Gastroesophageal sphincter (tissue), 4 donors: ENCODE measurements at regions not wholly inside any gene's neighbourhood (a gene's known extent, or its start where the extent isn't known, plus 50 kb on each side); places are given as distances from the start of the nearest gene placed in this dataset.

Source experiments
- ATAC-seq: fragments of 150-250 bp; one replicate; pipeline ENCODE4 v1.9.1; 2016; ENCODE audit warnings: mild to moderate bottlenecking, moderate library complexity
- H3K27ac ChIP-seq, 4 donors: fragments of 200-600 bp; sonication (generic) in 3 of 4; 1 replicate in 3 of 4; 2 replicates in 1 of 4; pipeline ENCODE4 v1.5.1; 2016 to 2019
- H3K27me3 ChIP-seq: fragments of 200-600 bp; sonication (generic); one replicate; pipeline ENCODE4 v1.5.1; 2019
- H3K36me3 ChIP-seq, 2 donors: fragments of 200-600 bp; sonication (generic); one replicate each; pipeline ENCODE4 v1.5.1; 2019; ENCODE audit warnings: control low read depth in 1 of 2
- H3K4me1 ChIP-seq, 3 donors: fragments of 200-600 bp; sonication (generic); 1 replicate in 2 of 3; 2 replicates in 1 of 3; pipeline ENCODE4 v1.5.1; 2016 to 2019; ENCODE audit warnings: control low read depth in 2 of 3
- H3K4me3 ChIP-seq, 2 donors: fragments of 200-600 bp; sonication (generic); one replicate each; pipeline ENCODE4 v1.5.1; 2019; ENCODE audit warnings: mild to moderate bottlenecking in 1 of 2, moderate library complexity in 1 of 2
- H3K9me3 ChIP-seq, 3 donors: fragments of 200-600 bp; sonication (generic); one replicate each; pipeline ENCODE4 v1.5.1; 2017 to 2019; ENCODE audit warnings: control low read depth in 2 of 3
- EP300 ChIP-seq: sonication (generic); formaldehyde crosslinking; IDR thresholded peaks from one replicate; pipeline ENCODE4 v1.6.1; 2017; ENCODE audit warnings: antibody characterized with exemption, mild to moderate bottlenecking
- POLR2A ChIP-seq, 2 donors: fragments of 450-650 bp; IDR thresholded peaks; one replicate each; pipeline ENCODE4 v1.6.1; 2017; ENCODE audit warnings: antibody characterized with exemption in 2 of 2, mild to moderate bottlenecking in 2 of 2, moderate library complexity in 1 of 2
- POLR2AphosphoS5 ChIP-seq: sonication (generic); formaldehyde crosslinking; IDR thresholded peaks from one replicate; pipeline ENCODE4 v1.6.1; 2017; ENCODE audit warnings: antibody characterized with exemption
- WGBS, 2 donors: methylation state at CpG; one replicate each; pipeline ENCODE4 v1.1.5; 2018; ENCODE audit warnings: low coverage in 1 of 2; 5-methylcytosine and 5-hydroxymethylcytosine counted together
- TF ChIP-seq, protein P1 (sequence below), 4 experiments: fragments of 200-600 bp in 2 of 4; fragments of 450-650 bp in 2 of 4; sonication (generic) in 1 of 4; IDR thresholded peaks; one replicate each; pipeline ENCODE4 v1.5.1; 2017 to 2019; ENCODE audit warnings: antibody characterized with exemption in 4 of 4, mild to moderate bottlenecking in 2 of 4, moderate library complexity in 2 of 4

DNA sequence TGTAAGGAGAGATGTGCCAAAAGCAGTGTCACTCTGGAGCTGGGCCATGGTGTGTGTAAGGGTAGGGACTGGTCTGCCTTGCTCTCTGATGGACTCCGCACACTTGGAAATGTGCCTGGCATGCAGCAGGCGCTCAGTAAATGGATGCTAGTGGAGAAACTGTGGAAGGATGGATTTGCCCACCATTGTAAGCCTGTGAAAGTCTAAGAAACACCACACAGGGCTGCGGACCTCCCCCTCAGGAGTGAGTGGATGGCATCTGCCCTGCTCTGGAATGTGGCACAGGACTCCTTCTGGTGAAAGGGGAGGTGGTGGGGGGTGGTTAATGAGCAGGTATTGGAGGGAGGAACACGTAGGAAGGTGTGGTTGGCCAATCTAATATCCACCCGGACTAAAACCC lies 62.2 kb upstream of the ACAN start:
- no peak for ATAC-seq
- H3K9me3 ChIP-seq, result no peaks in the 10 kb centered on the region
- no peak overlapping the region for H3K4me3 ChIP-seq
- H3K4me1 ChIP-seq, result no peaks in the 10 kb centered on the region
- 68 to 88% methylated on average over 3 to 4 of the region's 5 CpGs for WGBS, 2 donors
- TF ChIP-seq POLR2AphosphoS5 (no peak), EP300 (no peak), POLR2A (IDR thresholded peaks at IDR 0.05) (no peak)
- TF ChIP-seq, protein P1, sequence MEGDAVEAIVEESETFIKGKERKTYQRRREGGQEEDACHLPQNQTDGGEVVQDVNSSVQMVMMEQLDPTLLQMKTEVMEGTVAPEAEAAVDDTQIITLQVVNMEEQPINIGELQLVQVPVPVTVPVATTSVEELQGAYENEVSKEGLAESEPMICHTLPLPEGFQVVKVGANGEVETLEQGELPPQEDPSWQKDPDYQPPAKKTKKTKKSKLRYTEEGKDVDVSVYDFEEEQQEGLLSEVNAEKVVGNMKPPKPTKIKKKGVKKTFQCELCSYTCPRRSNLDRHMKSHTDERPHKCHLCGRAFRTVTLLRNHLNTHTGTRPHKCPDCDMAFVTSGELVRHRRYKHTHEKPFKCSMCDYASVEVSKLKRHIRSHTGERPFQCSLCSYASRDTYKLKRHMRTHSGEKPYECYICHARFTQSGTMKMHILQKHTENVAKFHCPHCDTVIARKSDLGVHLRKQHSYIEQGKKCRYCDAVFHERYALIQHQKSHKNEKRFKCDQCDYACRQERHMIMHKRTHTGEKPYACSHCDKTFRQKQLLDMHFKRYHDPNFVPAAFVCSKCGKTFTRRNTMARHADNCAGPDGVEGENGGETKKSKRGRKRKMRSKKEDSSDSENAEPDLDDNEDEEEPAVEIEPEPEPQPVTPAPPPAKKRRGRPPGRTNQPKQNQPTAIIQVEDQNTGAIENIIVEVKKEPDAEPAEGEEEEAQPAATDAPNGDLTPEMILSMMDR (IDR thresholded peaks at IDR 0.05), result no peak
- peaks cover 73% of the 10 kb centered on the region for H3K27me3 ChIP-seq
- H3K27ac ChIP-seq, result no peak overlapping the region
- no peaks in the 10 kb centered on the region for H3K36me3 ChIP-seq

DNA sequence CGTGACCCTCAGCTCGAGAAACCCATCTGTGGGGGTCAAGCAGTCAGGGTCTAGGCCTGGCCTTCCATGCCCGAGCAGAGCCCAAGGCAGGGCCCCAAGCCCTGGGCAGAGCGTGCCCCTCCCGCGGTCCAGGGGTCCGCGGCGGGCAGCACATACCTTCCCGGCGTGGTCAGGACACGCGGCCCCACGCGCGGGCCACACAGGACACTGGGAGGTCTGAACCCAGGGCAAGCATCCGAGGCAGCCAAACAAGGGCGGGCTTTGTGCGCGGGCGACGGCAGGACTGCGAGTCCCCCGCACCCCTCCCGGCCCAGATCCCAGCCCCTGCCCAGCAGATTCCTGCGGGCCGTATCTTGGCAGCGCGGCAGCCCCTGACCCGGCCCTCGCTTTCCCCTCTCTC lies 61.6 kb upstream of the ACAN start:
- no peak for ATAC-seq
- TF ChIP-seq POLR2A (IDR thresholded peaks at IDR 0.05) (no peak), POLR2AphosphoS5 (no peak), EP300 (no peak)
- TF ChIP-seq, protein P1 (IDR thresholded peaks at IDR 0.05), result no peak
- Histone ChIP-seq H3K4me1 (no peaks in the 10 kb centered on the region), H3K27ac (no peak overlapping the region), H3K9me3 (no peaks in the 10 kb centered on the region), H3K4me3 (no peak overlapping the region), H3K36me3 (no peaks in the 10 kb centered on the region), H3K27me3 (peaks cover 66% of the 10 kb centered on the region)
- no CpG with 5 or more reads among the region's 31 CpGs for WGBS, 2 donors

DNA sequence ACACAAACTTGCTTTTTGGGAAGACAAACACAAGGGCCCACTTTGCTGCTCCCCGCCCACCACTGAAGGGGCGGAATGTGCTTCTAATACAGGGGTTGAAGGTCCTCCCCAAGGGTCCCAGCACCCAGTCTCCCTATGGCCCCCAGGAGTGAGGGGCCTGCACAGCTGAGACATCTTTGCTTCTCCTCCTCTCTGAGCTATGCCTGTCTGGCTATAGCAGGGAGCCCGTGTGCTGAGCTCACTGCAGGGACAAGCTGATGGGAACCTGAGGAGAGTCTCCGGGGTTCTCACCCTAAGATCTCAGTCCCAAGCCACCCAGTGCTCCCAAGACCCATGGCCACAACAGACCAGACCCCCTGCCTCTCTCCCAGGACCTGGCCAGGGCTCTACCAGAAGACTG lies 61.1 kb upstream of the ACAN start:
- ATAC-seq, result no peak
- Histone ChIP-seq H3K27ac (no peak overlapping the region), H3K4me1 (no peaks in the 10 kb centered on the region), H3K4me3 (no peak overlapping the region), H3K9me3 (no peaks in the 10 kb centered on the region), H3K27me3 (peaks cover 62% of the 10 kb centered on the region), H3K36me3 (no peaks in the 10 kb centered on the region)
- TF ChIP-seq EP300, result no peak
- TF ChIP-seq POLR2A (IDR thresholded peaks at IDR 0.05), result no peak
- TF ChIP-seq POLR2AphosphoS5, result no peak
- TF ChIP-seq, protein P1 (IDR thresholded peaks at IDR 0.05), result no peak
- 100% methylated on average over 1 of the region's 4 CpGs; no CpG with 5 or more reads in 1 of the 2 donors for WGBS, 2 donors

DNA sequence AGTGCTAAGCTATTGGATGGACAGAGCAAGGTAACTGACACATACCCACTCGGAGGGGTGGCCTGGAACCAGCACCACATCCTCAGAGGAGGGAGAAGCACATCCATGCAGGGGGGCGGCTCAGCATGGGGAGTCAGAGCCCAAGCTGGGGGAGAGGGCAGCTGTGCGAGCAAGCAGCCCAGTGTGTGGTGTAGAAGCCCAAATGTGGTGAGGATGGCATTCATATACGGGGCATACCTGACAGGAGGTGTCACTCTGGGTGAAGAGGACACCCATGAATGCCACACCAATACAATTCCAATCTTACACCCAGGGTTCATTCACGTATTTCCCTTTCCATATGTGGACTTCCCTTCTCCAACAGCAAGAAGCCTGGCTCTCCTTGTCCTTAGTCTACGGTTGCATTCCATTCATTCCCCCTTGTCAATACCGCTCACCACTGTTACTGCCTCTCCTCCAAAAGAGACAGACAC lies 58.7 kb upstream of the ACAN start:
- Histone ChIP-seq H3K27me3 (peaks cover 49% of the 10 kb centered on the region), H3K4me1 (no peaks in the 10 kb centered on the region), H3K9me3 (no peaks in the 10 kb centered on the region), H3K4me3 (no peak overlapping the region), H3K36me3 (no peaks in the 10 kb centered on the region), H3K27ac (no peak overlapping the region)
- TF ChIP-seq POLR2A (IDR thresholded peaks at IDR 0.05), result no peak
- TF ChIP-seq, protein P1 (IDR thresholded peaks at IDR 0.05), result no peak
- TF ChIP-seq POLR2AphosphoS5, result no peak
- TF ChIP-seq EP300, result no peak
- WGBS, 2 donors, result 45 to 47% methylated on average over 4 to 7 of the region's 7 CpGs
- no peak for ATAC-seq

DNA sequence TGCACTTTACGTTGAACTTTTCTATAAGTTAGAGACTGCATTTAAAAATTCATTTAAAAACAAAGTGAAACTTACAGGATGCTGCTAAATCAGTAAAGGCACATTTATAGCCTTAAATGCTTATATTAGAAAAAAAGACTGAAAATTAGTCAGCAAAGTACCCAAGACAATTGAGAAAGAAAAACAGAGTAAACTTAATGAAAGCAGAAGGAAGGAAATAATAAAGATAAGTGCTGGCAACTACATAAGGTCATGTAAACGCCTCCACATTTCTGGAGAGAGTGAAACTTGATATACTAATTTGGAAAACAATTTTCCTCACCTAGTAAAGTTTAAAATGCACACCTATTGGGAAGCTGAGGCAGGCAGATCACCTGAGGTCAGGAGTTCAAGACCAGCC lies 58.2 kb upstream of the ACAN start:
- no peaks in the 10 kb centered on the region for H3K36me3 ChIP-seq
- no peaks in the 10 kb centered on the region for H3K4me1 ChIP-seq
- peaks cover 44% of the 10 kb centered on the region for H3K27me3 ChIP-seq
- H3K9me3 ChIP-seq, result no peaks in the 10 kb centered on the region
- no peak overlapping the region for H3K27ac ChIP-seq
- no peak overlapping the region for H3K4me3 ChIP-seq
- no peak for ATAC-seq
- 33 to 40% methylated on average over 2 of the region's 2 CpGs for WGBS, 2 donors
- TF ChIP-seq POLR2AphosphoS5, result no peak
- TF ChIP-seq, protein P1 (IDR thresholded peaks at IDR 0.05), result no peak
- no peak for TF ChIP-seq POLR2A (IDR thresholded peaks at IDR 0.05)
- TF ChIP-seq EP300, result no peak
